Mucosa of descending colon (tissue), 3 donors: ENCODE measurements at regions not wholly inside any gene's neighbourhood (a gene's known extent, or its start where the extent isn't known, plus 50 kb on each side); places are given as distances from the start of the nearest gene placed in this dataset.

ENCODE experiments used
- ATAC-seq: fragments of 200-7000 bp; cut with Tn5 transposase; one replicate; pipeline ENCODE4 v1.9.1; 2020; ENCODE audit warnings: mild to moderate bottlenecking, moderate library complexity
- DNase-seq, 3 donors: peaks; one replicate each; pipeline ENCODE4 v3.0.0-alpha.2; 2020
- H3K36me3 ChIP-seq: fragments of 200-600 bp; one replicate; pipeline ENCODE4 v1.8.0; 2021; ENCODE audit warnings: low read depth, mild to moderate bottlenecking
- H3K4me1 ChIP-seq: fragments of 200-600 bp; one replicate; pipeline ENCODE4 v1.8.0; 2021; ENCODE audit warnings: low read depth, mild to moderate bottlenecking
- H3K4me3 ChIP-seq: fragments of 200-600 bp; one replicate; pipeline ENCODE4 v1.8.0; 2021; ENCODE audit warnings: mild to moderate bottlenecking
- H3K9me3 ChIP-seq: fragments of 200-600 bp; one replicate; pipeline ENCODE4 v1.8.0; 2021; ENCODE audit warnings: mild to moderate bottlenecking
- CTCF ChIP-seq: fragments of 200-600 bp; IDR thresholded peaks from one replicate; pipeline ENCODE4 v1.8.0; 2022; ENCODE audit warnings: antibody characterized with exemption, mild to moderate bottlenecking
- intact Hi-C, 2 donors: fragments of 100-400 bp; cut with DNase I in 1 of 2; cut with micrococcal nuclease in 1 of 2; formaldehyde crosslinking; loops; one replicate each; pipeline versions ENCODE4 v1.11.0 to v1.11.1; 2022; cut with DNase I, micrococcal nuclease
- donor health status: DM: no; HTN: no; CAD: no; lungs with moderate emphysema.
- donor health status: DM: no; HTN: no; CAD: no.
- donor health status: DM: no; HTN: yes; CAD: no.

- H3K4me1 ChIP-seq = no peaks in the 10 kb centered on the region
- intact Hi-C loops = no loop called here
Measured at GRCh38 chr14:71666571-71667145, 265.6 kb upstream of the RGS6 start.

GRCh38 chr14:71668186-71668912 is 263.9 kb upstream of the RGS6 start:
- ATAC-seq (no peak), DNase-seq (no peak)
- Histone ChIP-seq H3K36me3 (no peaks in the 10 kb centered on the region), H3K4me3 (no peak overlapping the region), H3K9me3 (no peaks in the 10 kb centered on the region), H3K4me1 (no peaks in the 10 kb centered on the region)
- no peak for TF ChIP-seq CTCF
- intact Hi-C loops = no loop called here

More at GRCh38 chr14:71666571-71667145, 265.6 kb upstream of the RGS6 start:
- H3K36me3 ChIP-seq = no peaks in the 10 kb centered on the region
- no peaks in the 10 kb centered on the region for H3K9me3 ChIP-seq
- DNase-seq (no peak), ATAC-seq (no peak)
- TF ChIP-seq CTCF = no peak
- no peak overlapping the region for H3K4me3 ChIP-seq

GRCh38 chr14:71672596-71672995 is 259.6 kb upstream of the RGS6 start:
- Histone ChIP-seq H3K4me3 (no peak overlapping the region), H3K36me3 (no peaks in the 10 kb centered on the region), H3K9me3 (no peaks in the 10 kb centered on the region), H3K4me1 (no peaks in the 10 kb centered on the region)
- DNase-seq (no peak), ATAC-seq (no peak)
- intact Hi-C loops = no loop called here
- no peak for TF ChIP-seq CTCF

- no peak for DNase-seq
- no peak for TF ChIP-seq CTCF
- no peak for ATAC-seq
- Histone ChIP-seq H3K4me3 (no peak overlapping the region), H3K36me3 (no peaks in the 10 kb centered on the region), H3K9me3 (no peaks in the 10 kb centered on the region), H3K4me1 (no peaks in the 10 kb centered on the region)
- intact Hi-C loops = no loop called here
Measured at GRCh38 chr14:71675126-71675899, 256.9 kb upstream of the RGS6 start.

GRCh38 chr14:71675900-71676287 is 256.3 kb upstream of the RGS6 start:
- no peak for TF ChIP-seq CTCF
- DNase-seq (no peak), ATAC-seq (no peak)
- Histone ChIP-seq H3K36me3 (no peaks in the 10 kb centered on the region), H3K4me1 (no peaks in the 10 kb centered on the region), H3K9me3 (no peaks in the 10 kb centered on the region), H3K4me3 (no peak overlapping the region)
- intact Hi-C loops = no loop called here
